SJCRH30 (cell line): ENCODE measurements at regions not wholly inside any gene's neighbourhood (a gene's known extent, or its start where the extent isn't known, plus 50 kb on each side); places are given as distances from the start of the nearest gene placed in this dataset.

ENCODE experiments used
- DNase-seq, 2 experiments: peaks; one replicate each; pipeline ENCODE4 v3.0.0-alpha.2; 2015 to 2020
- H3K27ac ChIP-seq: fragments of 250-450 bp; sonication (Bioruptor Pico); 2 replicates; pipeline ENCODE4 v1.5.1; 2020; ENCODE audit warnings: mild to moderate bottlenecking, moderate library complexity
- H3K27me3 ChIP-seq: fragments of 250-450 bp; sonication (Bioruptor Pico); 2 replicates; pipeline ENCODE4 v1.5.1; 2020; ENCODE audit warnings: mild to moderate bottlenecking, moderate library complexity
- H3K36me3 ChIP-seq: fragments of 250-450 bp; sonication (Bioruptor Pico); 2 replicates; pipeline ENCODE4 v1.5.1; 2020; ENCODE audit warnings: mild to moderate bottlenecking, moderate library complexity
- H3K4me1 ChIP-seq: fragments of 250-450 bp; sonication (Bioruptor Pico); 2 replicates; pipeline ENCODE4 v1.5.1; 2020; ENCODE audit warnings: mild to moderate bottlenecking, moderate library complexity
- H3K4me3 ChIP-seq: fragments of 250-450 bp; sonication (Bioruptor Pico); 2 replicates; pipeline ENCODE4 v1.5.1; 2020; ENCODE audit warnings: mild to moderate bottlenecking, moderate library complexity
- H3K9me3 ChIP-seq: fragments of 250-450 bp; sonication (Bioruptor Pico); replicated peaks from 2 replicates; pipeline ENCODE4 v1.5.1; 2020; ENCODE audit warnings: mild to moderate bottlenecking, moderate library complexity

- Histone ChIP-seq H3K9me3 (no peaks in the 10 kb centered on the region), H3K36me3 (no peaks in the 10 kb centered on the region), H3K27ac (no peak overlapping the region)
Measured at GRCh38 chr12:115140981-115141655, 457.1 kb upstream of the TBX3 start.

GRCh38 chr12:115137812-115138521 is 454.0 kb upstream of the TBX3 start:
- Histone ChIP-seq H3K4me3 (no peak overlapping the region), H3K27ac (no peak overlapping the region), H3K9me3 (no peaks in the 10 kb centered on the region), H3K27me3 (no peaks in the 10 kb centered on the region), H3K36me3 (no peaks in the 10 kb centered on the region), H3K4me1 (no peaks in the 10 kb centered on the region)
- DNase-seq = peak in 1 of 2 experiments; percentile 10

More at GRCh38 chr12:115140981-115141655, 457.1 kb upstream of the TBX3 start:
- Histone ChIP-seq H3K4me1 (no peaks in the 10 kb centered on the region), H3K4me3 (no peak overlapping the region), H3K27me3 (no peaks in the 10 kb centered on the region)
- no peak for DNase-seq

DNA sequence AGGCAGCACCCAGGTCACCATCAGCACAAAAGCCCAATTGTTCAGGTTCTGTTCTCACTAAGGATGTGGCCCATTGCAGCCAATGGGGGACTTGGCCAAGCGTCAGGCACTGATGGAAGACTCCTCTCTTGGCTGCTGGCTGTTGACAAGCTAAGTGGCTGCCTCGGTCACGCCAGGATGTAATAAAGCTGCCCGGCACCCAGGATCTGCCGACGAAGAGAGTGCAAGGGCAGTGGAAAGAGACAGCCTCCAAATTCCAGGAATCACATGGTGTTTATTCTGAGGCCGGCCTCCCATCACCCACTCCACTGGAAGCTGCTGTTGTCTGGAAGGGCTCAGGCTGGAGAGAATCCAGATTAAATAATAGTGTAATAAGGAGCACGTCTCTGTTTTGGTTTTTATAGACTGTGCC is 451.8 kb upstream of the TBX3 start:
- DNase-seq = no peak
- no peaks in the 10 kb centered on the region for H3K27me3 ChIP-seq
- H3K36me3 ChIP-seq = no peaks in the 10 kb centered on the region
- no peak overlapping the region for H3K4me3 ChIP-seq
- H3K9me3 ChIP-seq = no peaks in the 10 kb centered on the region
- H3K27ac ChIP-seq = no peak overlapping the region
- H3K4me1 ChIP-seq = no peaks in the 10 kb centered on the region

GRCh38 chr12:115134298-115134697 is 450.3 kb upstream of the TBX3 start:
- no peak for DNase-seq

DNA sequence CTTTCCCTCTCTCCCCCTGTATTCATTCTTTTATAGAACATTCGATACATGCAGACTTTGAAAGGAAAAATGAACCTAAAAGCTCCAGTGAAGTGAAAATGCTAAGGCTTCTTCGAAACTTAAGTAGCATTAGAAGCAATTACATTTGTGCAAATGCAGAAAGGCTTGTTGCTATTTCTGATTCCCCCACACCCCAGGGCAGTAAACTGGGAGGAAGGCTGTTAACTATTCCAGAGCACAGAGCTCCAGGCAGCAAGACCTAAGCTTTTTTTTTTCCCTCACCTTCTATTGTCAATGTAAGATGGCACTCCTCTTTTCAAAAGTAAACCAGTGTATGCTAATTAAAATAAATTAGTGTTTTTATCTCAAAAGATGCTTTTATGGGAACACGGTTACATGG is 448.9 kb upstream of the TBX3 start:
- no peak for DNase-seq
- H3K27me3 ChIP-seq = no peaks in the 10 kb centered on the region
- H3K27ac ChIP-seq = no peak overlapping the region
- no peaks in the 10 kb centered on the region for H3K36me3 ChIP-seq
- no peak overlapping the region for H3K4me3 ChIP-seq
- H3K9me3 ChIP-seq = no peaks in the 10 kb centered on the region
- no peaks in the 10 kb centered on the region for H3K4me1 ChIP-seq

More at GRCh38 chr12:115134298-115134697, 450.3 kb upstream of the TBX3 start:
- Histone ChIP-seq H3K27ac (no peak overlapping the region), H3K4me3 (no peak overlapping the region), H3K27me3 (no peaks in the 10 kb centered on the region), H3K4me1 (no peaks in the 10 kb centered on the region), H3K9me3 (no peaks in the 10 kb centered on the region), H3K36me3 (no peaks in the 10 kb centered on the region)

GRCh38 chr12:115132145-115132544 is 448.2 kb upstream of the TBX3 start:
- Histone ChIP-seq H3K27ac (no peak overlapping the region), H3K4me3 (no peak overlapping the region)
- DNase-seq = no peak

DNA sequence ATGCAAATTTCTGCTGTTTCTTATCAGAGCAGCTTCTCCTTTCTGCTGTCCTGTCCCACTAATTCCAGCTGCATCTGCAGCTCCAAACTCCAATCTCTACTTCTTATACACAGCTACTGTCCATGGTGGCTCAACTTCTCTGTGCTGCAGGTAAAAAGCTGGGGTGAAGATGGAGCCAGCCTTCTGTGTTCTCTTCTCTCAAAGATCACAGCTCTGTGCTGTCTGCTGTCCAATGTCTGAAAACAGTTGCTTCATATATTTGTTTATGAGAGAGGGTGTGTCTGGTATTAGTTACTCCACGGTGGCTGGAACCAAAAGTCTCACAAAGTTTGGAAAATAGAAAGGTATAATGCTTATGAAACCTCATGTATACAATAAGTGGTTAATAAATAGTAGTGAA is 445.8 kb upstream of the TBX3 start:
- Histone ChIP-seq H3K36me3 (no peaks in the 10 kb centered on the region), H3K9me3 (no peaks in the 10 kb centered on the region), H3K27ac (no peak overlapping the region), H3K4me1 (no peaks in the 10 kb centered on the region), H3K27me3 (no peaks in the 10 kb centered on the region), H3K4me3 (no peak overlapping the region)
- DNase-seq = no peak

More at GRCh38 chr12:115132145-115132544, 448.2 kb upstream of the TBX3 start:
- Histone ChIP-seq H3K4me1 (no peaks in the 10 kb centered on the region), H3K36me3 (no peaks in the 10 kb centered on the region), H3K9me3 (no peaks in the 10 kb centered on the region), H3K27me3 (no peaks in the 10 kb centered on the region)

DNA sequence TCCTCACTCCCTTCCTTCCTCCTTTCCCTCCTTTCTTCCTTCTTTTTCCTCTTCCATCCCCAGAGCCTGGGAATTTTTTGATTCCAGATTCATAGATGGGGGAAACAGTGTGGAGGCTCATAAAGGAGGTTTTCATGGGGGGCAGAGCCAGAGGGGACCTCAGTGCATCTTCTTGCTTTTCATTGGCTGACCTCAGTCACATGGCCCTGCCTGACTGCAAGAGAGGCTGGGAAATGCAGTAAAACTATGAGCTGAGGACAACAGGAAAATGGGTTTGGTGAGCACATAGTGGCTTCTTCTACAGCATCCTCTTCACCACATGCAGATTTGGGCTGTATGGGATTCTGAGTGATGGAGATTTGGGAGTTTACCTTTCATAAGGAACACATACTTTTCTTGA is 437.1 kb upstream of the TBX3 start:
- Histone ChIP-seq H3K4me1 (no peaks in the 10 kb centered on the region), H3K36me3 (no peaks in the 10 kb centered on the region), H3K4me3 (no peak overlapping the region), H3K27me3 (no peaks in the 10 kb centered on the region), H3K9me3 (no peaks in the 10 kb centered on the region), H3K27ac (no peak overlapping the region)
- no peak for DNase-seq

DNA sequence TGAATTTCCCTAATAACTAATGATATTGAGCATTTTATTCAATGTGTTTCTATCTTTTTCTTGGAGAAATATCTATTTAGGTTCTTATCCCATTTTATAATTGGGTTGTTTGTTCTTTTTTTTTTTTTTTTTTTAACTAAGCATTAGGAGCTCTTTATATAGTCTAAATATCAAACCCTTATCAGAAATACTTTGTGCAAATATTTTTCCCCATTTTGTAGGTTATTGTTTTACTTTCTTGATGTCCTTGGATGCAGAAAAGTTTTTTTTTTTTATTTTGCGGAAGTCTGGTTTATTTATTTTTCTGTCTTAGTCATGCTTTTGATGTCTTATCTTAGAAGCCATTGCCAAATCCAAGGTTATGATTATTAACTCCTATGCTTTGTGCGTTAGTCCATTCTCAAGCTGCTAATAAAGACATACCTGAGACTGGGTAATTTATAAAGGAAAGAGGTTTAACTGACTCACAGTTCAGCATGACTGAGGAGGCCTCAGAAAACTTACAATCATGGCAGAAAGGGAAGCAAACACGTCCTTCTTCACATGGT is 434.3 kb upstream of the TBX3 start:
- Histone ChIP-seq H3K4me1 (no peaks in the 10 kb centered on the region), H3K4me3 (no peak overlapping the region), H3K9me3 (no peaks in the 10 kb centered on the region), H3K36me3 (no peaks in the 10 kb centered on the region), H3K27ac (no peak overlapping the region), H3K27me3 (no peaks in the 10 kb centered on the region)
- DNase-seq = no peak

DNA sequence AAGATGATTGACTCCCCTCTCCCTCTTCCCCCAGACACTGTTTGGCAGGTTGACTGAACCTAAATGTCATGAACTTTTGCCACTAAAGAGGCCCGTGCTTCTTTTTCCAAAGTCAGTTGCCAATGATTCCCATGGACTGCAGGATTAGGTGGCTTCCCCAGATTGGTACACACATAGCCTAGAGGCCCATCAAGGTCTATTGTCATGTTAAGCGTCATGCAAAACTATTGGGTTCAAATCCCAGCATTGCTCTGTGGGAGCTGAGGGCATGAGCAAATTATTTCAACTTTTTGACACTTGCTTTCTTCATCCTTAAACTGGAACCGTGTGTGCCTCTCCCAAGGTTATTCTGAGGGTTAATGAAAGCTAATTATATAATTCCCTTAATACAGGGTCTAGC is 430.2 kb upstream of the TBX3 start:
- no peaks in the 10 kb centered on the region for H3K9me3 ChIP-seq
- H3K4me1 ChIP-seq = no peaks in the 10 kb centered on the region
- DNase-seq = no peak
- no peak overlapping the region for H3K27ac ChIP-seq
- no peak overlapping the region for H3K4me3 ChIP-seq
- H3K36me3 ChIP-seq = no peaks in the 10 kb centered on the region; the same call in 1 of the 2 replicates
- H3K27me3 ChIP-seq = no peaks in the 10 kb centered on the region

- Histone ChIP-seq H3K36me3 (no peaks in the 10 kb centered on the region; the same call in 1 of the 2 replicates), H3K9me3 (no peaks in the 10 kb centered on the region)
Measured at GRCh38 chr12:115109863-115110262, 425.9 kb upstream of the TBX3 start.

DNA sequence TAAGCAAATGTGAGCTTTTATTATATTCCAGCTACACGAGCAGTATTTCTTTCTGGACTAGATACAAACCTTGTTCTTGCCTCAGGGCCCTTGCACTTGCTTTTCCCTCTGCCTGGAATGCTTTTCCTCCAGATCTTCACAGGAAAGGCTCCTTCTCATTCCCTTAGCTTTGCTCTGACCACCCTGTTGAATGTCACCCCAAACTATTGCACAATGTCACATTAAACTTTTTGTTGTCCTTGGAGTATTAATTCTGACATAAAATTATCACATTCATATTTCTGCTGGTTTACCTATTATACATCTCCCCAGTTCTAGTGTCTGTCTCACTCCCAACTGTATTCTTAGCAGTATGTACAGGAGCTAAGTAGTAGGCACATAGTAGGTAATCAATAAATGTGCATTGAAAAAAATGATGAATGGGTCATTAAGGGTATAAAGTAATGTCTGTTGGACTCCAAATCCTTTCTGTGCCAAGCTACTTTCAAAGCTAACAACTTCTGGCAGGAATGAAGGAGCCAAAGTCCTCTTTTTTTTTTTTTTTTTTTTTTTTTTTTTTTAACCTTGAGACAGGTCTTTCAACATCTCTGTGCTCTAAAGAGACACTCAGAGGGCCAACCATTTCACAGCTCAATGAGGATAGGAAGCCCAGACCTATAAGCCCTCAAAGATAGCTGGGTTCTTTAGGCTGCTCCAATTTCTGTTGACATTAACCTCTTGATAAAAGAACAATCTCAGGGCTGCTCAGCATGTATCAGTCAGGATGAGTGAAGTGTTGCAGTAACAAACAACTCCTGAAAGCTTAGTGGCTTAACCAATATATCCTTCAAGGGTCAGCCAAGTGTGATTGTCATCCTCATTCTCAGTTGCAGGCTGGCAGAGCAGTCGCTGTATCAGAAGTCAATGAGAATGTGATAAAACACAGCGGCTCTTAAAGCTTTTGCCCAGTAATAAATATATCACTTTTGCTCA is 424.4 kb upstream of the TBX3 start:
- H3K27me3 ChIP-seq = no peaks in the 10 kb centered on the region
- DNase-seq = no peak
- no peaks in the 10 kb centered on the region for H3K9me3 ChIP-seq
- H3K36me3 ChIP-seq = no peaks in the 10 kb centered on the region; the same call in 1 of the 2 replicates
- H3K4me3 ChIP-seq = no peak overlapping the region
- no peak overlapping the region for H3K27ac ChIP-seq
- no peaks in the 10 kb centered on the region for H3K4me1 ChIP-seq

More at GRCh38 chr12:115109863-115110262, 425.9 kb upstream of the TBX3 start:
- Histone ChIP-seq H3K27me3 (no peaks in the 10 kb centered on the region), H3K4me3 (no peak overlapping the region), H3K4me1 (no peaks in the 10 kb centered on the region), H3K27ac (no peak overlapping the region)
- no peak for DNase-seq

DNA sequence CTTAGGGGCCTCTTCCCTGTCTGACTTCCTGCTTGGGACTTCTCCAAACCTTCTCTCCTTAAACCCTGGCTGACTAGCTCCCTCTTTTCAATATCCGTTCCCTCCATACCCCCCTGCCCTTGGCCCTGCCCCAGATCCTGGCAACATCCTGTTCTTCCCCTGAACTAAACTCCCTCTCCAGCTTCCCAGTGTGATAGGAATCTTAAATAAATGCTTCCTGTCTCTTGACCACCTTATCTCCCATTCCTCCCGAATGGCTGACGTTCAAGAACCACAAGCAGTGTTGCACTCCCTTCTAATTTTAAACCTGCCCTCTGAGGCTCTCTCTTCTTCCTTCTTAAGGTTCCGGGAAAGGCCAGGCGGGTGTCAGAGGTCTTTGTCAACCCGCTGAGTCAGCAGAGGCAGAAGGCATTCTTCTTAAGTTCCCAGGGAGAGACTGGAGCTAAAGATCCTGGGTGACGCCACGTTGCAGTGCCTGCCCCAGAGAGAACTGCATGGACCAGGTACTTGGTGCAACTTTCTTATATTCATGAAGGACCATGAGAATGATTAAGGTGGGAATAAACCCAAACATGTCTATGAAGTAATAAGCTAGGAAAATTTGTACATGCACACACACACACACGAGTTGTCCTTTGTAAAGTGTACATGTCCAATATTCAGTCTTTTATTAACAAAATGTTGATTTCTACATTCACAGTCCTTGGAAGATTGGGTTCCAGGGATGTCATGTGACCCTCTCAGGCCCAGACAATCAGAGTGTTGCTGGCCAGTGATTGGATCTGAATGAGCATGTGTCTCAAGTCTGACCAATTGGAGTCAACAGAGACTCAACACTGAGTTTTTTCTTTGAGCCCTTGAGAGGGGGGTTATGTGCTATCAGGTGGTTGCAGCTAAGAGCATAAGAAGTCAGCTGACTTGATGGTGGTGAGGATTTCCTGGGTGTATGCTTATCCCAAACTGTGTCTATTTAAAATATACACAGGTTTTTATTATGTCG is 420.2 kb upstream of the TBX3 start:
- no peaks in the 10 kb centered on the region for H3K27me3 ChIP-seq
- DNase-seq = no peak
- no peaks in the 10 kb centered on the region for H3K36me3 ChIP-seq
- no peaks in the 10 kb centered on the region for H3K4me1 ChIP-seq
- H3K27ac ChIP-seq = no peak overlapping the region
- H3K9me3 ChIP-seq = no peaks in the 10 kb centered on the region
- H3K4me3 ChIP-seq = no peak overlapping the region

DNA sequence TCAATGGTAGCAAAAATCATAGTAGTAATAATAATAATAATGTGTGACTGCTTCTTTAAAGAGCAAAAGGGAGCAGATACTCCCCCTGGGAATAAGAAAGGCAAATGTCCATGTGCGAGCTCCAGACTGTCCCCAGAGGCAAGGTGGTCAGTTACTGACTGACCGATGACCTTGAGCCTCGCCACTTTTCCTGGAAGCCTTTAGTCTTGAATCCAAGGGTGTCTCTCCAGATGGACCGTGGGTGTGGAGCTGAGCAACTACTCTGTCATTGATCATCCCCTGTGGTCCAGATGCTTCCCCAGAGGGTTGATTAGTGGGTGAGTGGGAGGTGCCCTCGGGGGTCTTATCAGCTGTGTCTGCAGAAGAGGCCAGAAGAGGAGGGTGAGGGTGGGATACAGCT is 418.5 kb upstream of the TBX3 start:
- no peaks in the 10 kb centered on the region for H3K27me3 ChIP-seq
- DNase-seq = no peak
- no peaks in the 10 kb centered on the region for H3K9me3 ChIP-seq
- no peaks in the 10 kb centered on the region for H3K36me3 ChIP-seq
- H3K4me3 ChIP-seq = no peak overlapping the region
- no peaks in the 10 kb centered on the region for H3K4me1 ChIP-seq
- no peak overlapping the region for H3K27ac ChIP-seq
